ENCODE measurements at regions not wholly inside any gene's neighbourhood (a gene's known extent, or its start where the extent isn't known, plus 50 kb on each side); places are given as distances from the start of the nearest gene placed in this dataset.

- DNase-seq = peak; percentile 89
Observed at GRCh38 chr14:37901978-37902377, 305.7 kb upstream of the SSTR1 start.

- DNase-seq = peak; percentile 62
Observed at GRCh38 chr14:37903343-37904191, 304.1 kb upstream of the SSTR1 start.

- DNase-seq = no peak
Observed at GRCh38 chr14:37924622-37925021, 283.1 kb upstream of the SSTR1 start.

GRCh38 chr14:37932008-37932407 is 275.7 kb upstream of the SSTR1 start:
- peak; percentile 16 for DNase-seq

GRCh38 chr14:37932481-37932880 is 275.2 kb upstream of the SSTR1 start:
- DNase-seq = no peak

GRCh38 chr14:37936971-37937370 is 270.7 kb upstream of the SSTR1 start:
- no peak for DNase-seq

- no peak for DNase-seq
Observed at GRCh38 chr14:37939442-37940028, 268.2 kb upstream of the SSTR1 start.

- DNase-seq = no peak
Observed at GRCh38 chr14:37945959-37946358, 261.7 kb upstream of the SSTR1 start.

- no peak for DNase-seq
Observed at GRCh38 chr14:37946819-37947218, 260.9 kb upstream of the SSTR1 start.

- DNase-seq = no peak
Observed at GRCh38 chr14:37948266-37948665, 259.4 kb upstream of the SSTR1 start.

GRCh38 chr14:37968664-37969240 is 239.0 kb upstream of the SSTR1 start:
- DNase-seq = no peak

- DNase-seq = no peak
Observed at GRCh38 chr14:37969511-37969979, 238.2 kb upstream of the SSTR1 start.

- DNase-seq = no peak
Observed at GRCh38 chr14:37970696-37971095, 237.0 kb upstream of the SSTR1 start.

GRCh38 chr14:37972941-37973887 is 234.5 kb upstream of the SSTR1 start:
- DNase-seq = no peak

- DNase-seq = no peak
Observed at GRCh38 chr14:37974421-37974820, 233.3 kb upstream of the SSTR1 start.

- DNase-seq = no peak
Observed at GRCh38 chr14:37977481-37977880, 230.2 kb upstream of the SSTR1 start.

- DNase-seq = peak; percentile 61
Observed at GRCh38 chr14:37985826-37986470, 221.8 kb upstream of the SSTR1 start.

GRCh38 chr14:37988472-37988871 is 219.2 kb upstream of the SSTR1 start:
- peak; percentile 56 for DNase-seq

GRCh38 chr14:37991027-37991426 is 216.7 kb upstream of the SSTR1 start:
- DNase-seq = no peak

GRCh38 chr14:37992499-37992898 is 215.2 kb upstream of the SSTR1 start:
- no peak for DNase-seq

GRCh38 chr14:37994846-37995372 is 212.8 kb upstream of the SSTR1 start:
- no peak for DNase-seq

- no peak for DNase-seq
Observed at GRCh38 chr14:37997017-37997416, 210.7 kb upstream of the SSTR1 start.
